ENCODE measurements at regions not wholly inside any gene's neighbourhood (a gene's known extent, or its start where the extent isn't known, plus 50 kb on each side); places are given as distances from the start of the nearest gene placed in this dataset.

- no peak overlapping the region for H3K18ac ChIP-seq (ENCODE audit: extremely low read depth, low read length)
- no peak overlapping the region for H3K56ac ChIP-seq (replicated peaks; ENCODE audit: insufficient read length, low read depth, low read length)
- H2BK20ac ChIP-seq (ENCODE audit: low read length) = no peak overlapping the region
- H2BK120ac ChIP-seq (replicated peaks; ENCODE audit: low read depth, low read length) = no peak overlapping the region
- H4K20me1 ChIP-seq (replicated peaks in 1 of 2; ENCODE audit: control insufficient read depth in 1 of 2, insufficient read depth in 2 of 2, low read length in 2 of 2) = no peaks in the 10 kb centered on the region
- H3K79me2 ChIP-seq (ENCODE audit: control insufficient read depth in 1 of 2, insufficient read depth in 2 of 2, low read length in 2 of 2) = no peaks in the 10 kb centered on the region
- H2BK12ac ChIP-seq (ENCODE audit: low read depth, low read length) = no peak overlapping the region
- H3K14ac ChIP-seq (ENCODE audit: insufficient read length) = no peak overlapping the region
- CTCF ChIA-PET (ENCODE audit: partially characterized antibody) = interaction anchor here (1.4 kb wide), 1 partner anchor 17 kb away, joined by 3 read pairs; no protein-coding TSS in a partner anchor
- no peaks in the 10 kb centered on the region for H3K27me3 ChIP-seq (replicated peaks in 1 of 4; ENCODE audit: control insufficient read depth in 3 of 4, extremely low read depth in 1 of 4, insufficient read depth in 3 of 4, low read length in 3 of 4)
- no peaks in the 10 kb centered on the region for H3K79me1 ChIP-seq (ENCODE audit: low read depth, low read length)
- H3K36me3 ChIP-seq (ENCODE audit: control insufficient read depth in 2 of 4, insufficient read depth in 4 of 4, low read length in 3 of 4) = no peaks in the 10 kb centered on the region
- no peak overlapping the region for H4K91ac ChIP-seq (replicated peaks; ENCODE audit: insufficient read length, low read length)
- H2AK5ac ChIP-seq (ENCODE audit: low read depth, low read length) = no peak overlapping the region
- H3K4me2 ChIP-seq (ENCODE audit: insufficient read depth in 1 of 2, low read depth in 2 of 2, low read length in 2 of 2) = no peak overlapping the region
- no peak overlapping the region for H2BK5ac ChIP-seq (ENCODE audit: low read depth, low read length)
- POLR2A ChIA-PET (ENCODE audit: partially characterized antibody) = interaction anchor here (0.6 kb wide), 1 partner anchor 29 kb away, joined by 3 read pairs; no protein-coding TSS in a partner anchor
- no peak overlapping the region for H4K8ac ChIP-seq (ENCODE audit: extremely low read depth, insufficient read depth, low read length)
- H3K9me3 ChIP-seq (ENCODE audit: insufficient read depth in 2 of 2, low read depth in 1 of 2, low read length in 1 of 2) = no peaks in the 10 kb centered on the region
- H3K27ac ChIP-seq (ENCODE audit: low read depth, low read length) = no peak overlapping the region
- H4K5ac ChIP-seq (ENCODE audit: insufficient read length, low read depth, low read length) = no peak overlapping the region
- H3K4ac ChIP-seq (replicated peaks; ENCODE audit: insufficient read length, low read depth, low read length) = no peak overlapping the region
- FAIRE-seq (no peak), DNase-seq (ENCODE audit: low read depth in 1 of 2, low spot score in 2 of 2) (no peak)
- no peak overlapping the region for H3K9ac ChIP-seq (replicated peaks in 1 of 4; ENCODE audit: extremely low read depth in 1 of 4, low read depth in 3 of 4, low read length in 3 of 4)
- H3K4me1 ChIP-seq (replicated peaks in 1 of 4; ENCODE audit: control insufficient read depth in 3 of 4, insufficient read depth in 4 of 4, low read length in 3 of 4) = no peaks in the 10 kb centered on the region
- 89% methylated on average over 4 of the region's 4 CpGs; no CpG with 5 or more reads in 1 of the 2 experiments for WGBS, 2 experiments (ENCODE audit: extremely low coverage in 1 of 2, insufficient coverage in 1 of 2, insufficient read length in 1 of 2, insufficient replicate concordance in 2 of 2, low coverage in 1 of 2, low lambda C conversion rate in 2 of 2, missing lambda C conversion rate in 1 of 2)
- H3K23ac ChIP-seq (ENCODE audit: insufficient read length) = no peak overlapping the region
- no peak overlapping the region for H2AFZ ChIP-seq (ENCODE audit: low read length)
- H3K4me3 ChIP-seq (ENCODE audit: extremely low read depth in 1 of 4, insufficient read depth in 2 of 4, low read depth in 3 of 4, low read length in 4 of 4) = no peak overlapping the region
- H3K23me2 ChIP-seq (ENCODE audit: low read depth, low read length) = peaks cover 2% of the 10 kb centered on the region; the same call in 1 of the 2 replicates
- no peak overlapping the region for H2BK15ac ChIP-seq (ENCODE audit: low read length)
- TF ChIP-seq ASH2L (IDR thresholded peaks at IDR 0.05; ENCODE audit: low read length) (no peak), RNF2 (IDR thresholded peaks at IDR 0.05; ENCODE audit: borderline replicate concordance, low read depth, low read length, missing control alignments, poor library complexity, severe bottlenecking) (no peak), JUN (IDR thresholded peaks at IDR 0.05; ENCODE audit: low read depth, low read length) (no peak), SIX5 (IDR thresholded peaks at IDR 0.05; ENCODE audit: low read depth, low read length) (no peak), KDM5A (IDR thresholded peaks at IDR 0.05; ENCODE audit: low read length) (no peak), CREB1 (IDR thresholded peaks at IDR 0.05) (no peak), FOSL1 (IDR thresholded peaks at IDR 0.05; ENCODE audit: insufficient read depth, low read depth, low read length) (no peak), EGR1 (IDR thresholded peaks at IDR 0.05; ENCODE audit: borderline replicate concordance, low read depth, low read length) (no peak), RXRA (IDR thresholded peaks at IDR 0.05; ENCODE audit: insufficient read depth, low read depth, low read length) (no peak), SAP30 (IDR thresholded peaks at IDR 0.05; ENCODE audit: insufficient read depth, insufficient replicate concordance, low read length) (no peak), TAF1 (IDR thresholded peaks at IDR 0.05; ENCODE audit: low read depth, low read length) (no peak), CBX5 (IDR thresholded peaks at IDR 0.05; ENCODE audit: low read depth, low read length) (no peak), CHD1 (IDR thresholded peaks at IDR 0.05; ENCODE audit: low read depth, low read length) (no peak), TBP (IDR thresholded peaks at IDR 0.05; ENCODE audit: low read depth, low read length) (no peak)
These were observed 73.0 kb upstream of the LGALSL start for GRCh38 chr2:64380853-64381527.

Data from H1 (cell line).